ENCODE measurements at regions not wholly inside any gene's neighbourhood (a gene's known extent, or its start where the extent isn't known, plus 50 kb on each side); places are given as distances from the start of the nearest gene placed in this dataset.

- ChIA-PET POLR2A (interaction anchor here (1.2 kb wide), 1 partner anchor 11 kb away, joined by 5 read pairs; no protein-coding TSS in a partner anchor), CTCF (ENCODE audit: low intra/inter-chr PET ratio) (no interaction called here)
- Histone ChIP-seq H3K36me3 (ENCODE audit: control insufficient read depth, insufficient read depth, low read length) (no peaks in the 10 kb centered on the region), H3K9me1 (ENCODE audit: control insufficient read depth, insufficient read depth, low read length) (no peaks in the 10 kb centered on the region), H3K9ac (ENCODE audit: insufficient read depth in 1 of 2, low read depth in 2 of 2, low read length in 2 of 2) (no peak overlapping the region), H3K9me3 (replicated peaks; ENCODE audit: control insufficient read depth, insufficient read depth, low read depth, low read length) (no peaks in the 10 kb centered on the region), H3K4me1 (replicated peaks in 1 of 2; ENCODE audit: control insufficient read depth in 2 of 2, insufficient read depth in 2 of 2, low read length in 2 of 2) (no peaks in the 10 kb centered on the region), H3K79me2 (ENCODE audit: control insufficient read depth, insufficient read depth, low read length) (no peaks in the 10 kb centered on the region), H4K20me1 (replicated peaks; ENCODE audit: control insufficient read depth, insufficient read depth, low read length) (no peaks in the 10 kb centered on the region), H2AFZ (ENCODE audit: low read depth, low read length) (no peak overlapping the region), H3K4me3 (no peak overlapping the region), H3K27ac (ENCODE audit: extremely low read depth, low read depth, low read length) (no peak overlapping the region), H3K4me2 (ENCODE audit: insufficient read depth, low read length) (no peak overlapping the region), H3K27me3 (ENCODE audit: control insufficient read depth in 2 of 2, insufficient read depth in 2 of 2, low read length in 2 of 2) (no peaks in the 10 kb centered on the region)
- DNase-seq (ENCODE audit: extremely low read depth in 1 of 4, low spot score in 3 of 4) (no peak), ATAC-seq (no peak), FAIRE-seq (no peak)
- in situ Hi-C loops (cut with MboI) (no loop called here), intact Hi-C loops (cut with micrococcal nuclease) (no loop called here)
- BruUV-seq (replicated peaks), result no TSS peak
- TF ChIP-seq SNAPC5 (CRISPR knock-in tag; IDR thresholded peaks at IDR 0.05), result no peak
These were observed 178.5 kb upstream of the GOT2 start for GRCh38 chr16:58912571-58912970.

- Histone ChIP-seq H2AFZ (ENCODE audit: low read depth, low read length) (no peak overlapping the region), H3K4me3 (no peak overlapping the region), H3K9me1 (ENCODE audit: control insufficient read depth, insufficient read depth, low read length) (no peaks in the 10 kb centered on the region), H3K4me1 (replicated peaks in 1 of 2; ENCODE audit: control insufficient read depth in 2 of 2, insufficient read depth in 2 of 2, low read length in 2 of 2) (no peaks in the 10 kb centered on the region), H3K27me3 (ENCODE audit: control insufficient read depth in 2 of 2, insufficient read depth in 2 of 2, low read length in 2 of 2) (no peaks in the 10 kb centered on the region), H4K20me1 (replicated peaks; ENCODE audit: control insufficient read depth, insufficient read depth, low read length) (no peaks in the 10 kb centered on the region), H3K36me3 (ENCODE audit: control insufficient read depth, insufficient read depth, low read length) (no peaks in the 10 kb centered on the region), H3K9ac (ENCODE audit: insufficient read depth in 1 of 2, low read depth in 2 of 2, low read length in 2 of 2) (no peak overlapping the region), H3K4me2 (ENCODE audit: insufficient read depth, low read length) (no peak overlapping the region), H3K79me2 (ENCODE audit: control insufficient read depth, insufficient read depth, low read length) (no peaks in the 10 kb centered on the region), H3K27ac (ENCODE audit: extremely low read depth, low read depth, low read length) (no peak overlapping the region), H3K9me3 (replicated peaks; ENCODE audit: control insufficient read depth, insufficient read depth, low read depth, low read length) (no peaks in the 10 kb centered on the region)
- ATAC-seq (no peak), DNase-seq (ENCODE audit: extremely low read depth in 1 of 4, low spot score in 3 of 4) (no peak), FAIRE-seq (no peak)
- intact Hi-C loops (cut with micrococcal nuclease) (no loop called here), in situ Hi-C loops (cut with MboI) (no loop called here)
- POLR2A ChIA-PET, result interaction anchor here (0.5 kb wide), 1 partner anchor 1152 kb away, joined by 3 read pairs; no protein-coding TSS in a partner anchor
- 2% methylated on average over 8 of the region's 8 CpGs for WGBS (ENCODE audit: insufficient coverage, low coverage, missing lambda C conversion rate)
- CTCF ChIA-PET (ENCODE audit: low intra/inter-chr PET ratio), result no interaction called here
- no TSS peak for BruUV-seq (replicated peaks)
- TF ChIP-seq POLR2B (IDR thresholded peaks at IDR 0.05; ENCODE audit: low read depth, partially characterized antibody), result no peak
- TF ChIP-seq KAT8 (IDR thresholded peaks at IDR 0.05; ENCODE audit: low read depth), result no peak
- no peak for TF ChIP-seq HMBOX1 (IDR thresholded peaks at IDR 0.05)
- no peak for TF ChIP-seq MYC (IDR thresholded peaks at IDR 0.05; ENCODE audit: low read depth, low read length)
- TF ChIP-seq MYC (CRISPR knock-in tag; IDR thresholded peaks at IDR 0.05; ENCODE audit: borderline replicate concordance, low read depth), result no peak
- TF ChIP-seq TAL1 (IDR thresholded peaks at IDR 0.05), result no peak
- no peak for TF ChIP-seq CTBP1 (IDR thresholded peaks at IDR 0.05; ENCODE audit: borderline replicate concordance)
- no peak for TF ChIP-seq ZNF347 (CRISPR knock-in tag; IDR thresholded peaks at IDR 0.05; ENCODE audit: low read depth)
- TF ChIP-seq PATZ1 (CRISPR knock-in tag; IDR thresholded peaks at IDR 0.05; ENCODE audit: borderline replicate concordance), result no peak
- no peak for TF ChIP-seq CBFA2T2 (conservative IDR thresholded peaks at IDR 0.05)
- TF ChIP-seq ZNF384 (IDR thresholded peaks at IDR 0.05; ENCODE audit: low read depth, low read length), result no peak
- no peak for TF ChIP-seq YBX1 (IDR thresholded peaks at IDR 0.05)
- TF ChIP-seq KLF16 (IDR thresholded peaks at IDR 0.05), result no peak
- no peak for TF ChIP-seq POU5F1 (IDR thresholded peaks at IDR 0.05; ENCODE audit: borderline replicate concordance, low read depth, low read length, partially characterized antibody)
These were observed 173.0 kb upstream of the GOT2 start for GRCh38 chr16:58906981-58907715.
